Superior temporal gyrus (tissue), 1 donor: ENCODE measurements at regions not wholly inside any gene's neighbourhood (a gene's known extent, or its start where the extent isn't known, plus 50 kb on each side); places are given as distances from the start of the nearest gene placed in this dataset.
"Not testable (repeated sequence)": the region's sequence is repeated elsewhere in the genome, so short reads cannot be mapped to it uniquely, and the experiment has no call there.

Experiments used
- DNase-seq: peaks from one replicate; pipeline ENCODE4 v3.0.0-alpha.2; 2016; ENCODE audit errors: extremely low spot score

DNA sequence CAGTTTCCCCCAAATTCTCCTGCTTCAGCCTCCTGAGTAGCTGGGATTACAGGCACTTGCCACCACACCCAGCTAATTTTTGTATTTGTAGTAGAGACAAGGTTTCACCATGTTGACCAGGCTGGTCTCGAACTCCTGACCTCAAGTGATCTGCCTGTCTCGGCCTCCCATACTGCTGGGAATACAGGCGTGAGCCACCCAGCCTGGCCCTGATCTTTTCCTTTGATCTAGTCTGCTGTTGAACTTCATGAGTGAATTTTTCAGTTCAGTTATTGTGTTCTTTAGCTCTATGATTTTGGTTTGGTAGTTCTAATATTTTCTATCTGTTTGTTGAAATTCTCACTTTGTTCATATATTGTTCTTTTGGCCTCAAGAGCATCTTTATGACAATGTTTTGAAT is 83.4 kb upstream of the RAP2C start:
- DNase-seq = not testable (repeated sequence)

DNA sequence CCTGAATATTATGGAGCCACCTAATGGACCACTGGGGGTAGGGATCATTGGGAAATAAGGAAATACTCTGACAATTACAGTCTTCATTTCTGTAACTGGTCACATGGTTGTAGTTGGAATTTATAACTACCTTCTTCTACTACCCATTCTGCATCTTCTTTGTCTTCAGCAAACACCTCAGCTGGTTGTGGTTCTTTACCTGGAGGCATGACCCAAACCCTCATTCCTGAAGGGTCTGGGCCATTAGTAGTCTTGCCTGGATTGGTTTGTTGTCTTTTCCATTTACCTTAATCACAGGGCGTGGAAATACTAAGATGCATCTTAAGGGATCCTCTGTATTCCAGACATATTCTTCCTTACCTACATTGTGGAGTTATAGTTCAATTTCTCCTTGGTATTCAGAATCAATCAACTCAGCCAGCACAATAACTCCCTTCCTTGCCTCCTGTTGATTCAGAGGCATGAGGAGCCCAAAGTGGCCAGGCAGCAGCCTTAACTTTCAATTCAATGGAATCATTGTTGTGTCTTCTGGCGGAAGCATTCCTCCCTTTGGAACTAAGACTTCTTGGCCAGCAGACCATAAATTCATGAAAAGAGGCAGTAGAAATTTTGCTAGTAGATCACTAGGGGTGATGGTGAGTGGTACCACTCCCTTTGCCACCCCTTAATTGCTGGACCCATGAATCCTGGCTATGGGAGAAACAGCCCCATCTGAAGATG is 75.7 kb upstream of the RAP2C start:
- no peak for DNase-seq

DNA sequence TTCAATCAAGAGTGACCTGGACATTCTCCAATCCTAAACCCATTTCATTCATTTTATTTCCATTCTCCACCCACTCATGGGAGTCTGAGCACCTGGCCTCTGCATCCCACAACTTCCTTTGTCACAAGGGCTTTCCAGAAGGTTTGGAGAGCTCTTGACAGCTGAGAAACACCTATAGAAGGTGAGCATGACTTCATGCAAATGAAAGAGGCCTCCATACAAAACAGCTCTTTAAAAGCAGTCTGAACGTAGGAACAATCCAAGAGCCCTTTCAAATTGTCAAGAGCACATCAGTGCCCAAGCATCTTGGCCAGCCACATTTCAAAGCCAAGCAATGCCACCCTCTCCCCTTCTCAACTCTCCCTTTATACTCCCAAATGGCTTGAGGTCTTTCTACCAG is 74.9 kb upstream of the RAP2C start:
- DNase-seq = no peak

DNA sequence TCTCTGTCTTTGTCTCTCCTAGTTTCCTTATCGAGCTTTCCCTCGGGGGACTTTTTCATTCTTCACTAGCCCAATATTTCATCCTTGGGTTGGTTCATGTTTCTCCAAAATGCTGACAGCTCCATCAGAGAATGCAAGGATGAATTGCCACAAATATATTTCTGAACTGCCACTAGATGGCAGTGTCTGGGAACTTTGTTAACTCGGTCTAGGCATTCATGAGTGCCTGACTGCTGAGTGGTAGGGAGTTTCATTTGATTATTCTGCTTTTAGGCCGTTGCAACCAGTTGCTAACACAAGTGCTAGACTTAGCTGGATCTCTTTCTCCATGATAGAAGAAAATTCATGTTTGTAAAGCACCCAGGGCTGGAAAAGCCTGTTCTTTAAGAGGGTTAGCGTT is 73.5 kb upstream of the RAP2C start:
- peak; percentile 79 for DNase-seq

DNA sequence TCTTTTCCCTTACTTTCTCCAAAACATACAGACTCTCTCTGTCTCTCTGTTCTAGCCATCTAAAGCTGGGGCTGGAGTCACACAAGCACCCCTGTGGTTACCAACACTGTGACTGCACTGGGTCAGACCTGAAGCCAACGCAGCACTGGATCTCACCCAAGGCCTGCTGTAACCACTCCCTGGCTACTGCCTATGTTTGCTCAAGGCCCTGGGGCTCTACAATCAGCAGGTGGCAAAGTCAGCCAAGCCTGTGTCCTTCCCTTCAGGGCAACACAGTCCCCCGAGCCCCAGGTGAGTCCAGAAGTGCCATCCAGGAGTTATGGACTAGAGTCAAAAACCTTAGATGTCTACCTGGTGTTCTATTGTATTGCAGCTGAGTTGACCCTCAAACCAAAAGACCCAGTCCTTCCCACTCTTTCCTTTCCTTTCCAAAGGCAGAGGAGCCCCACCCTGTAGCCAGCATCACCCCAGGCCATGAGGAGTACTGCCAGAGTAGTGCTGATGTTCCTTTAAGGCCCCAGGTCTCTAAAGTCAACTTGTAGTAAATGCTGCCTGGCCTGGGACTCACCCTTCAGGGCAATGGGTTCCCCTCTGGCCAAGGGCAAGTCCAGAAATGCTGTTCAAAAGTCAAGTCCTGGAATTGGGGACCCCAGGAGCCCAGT is 58.8 kb upstream of the RAP2C start:
- DNase-seq = no peak

GRCh38 chrX:132272826-132273225 is 53.6 kb upstream of the RAP2C start:
- DNase-seq = no peak

DNA sequence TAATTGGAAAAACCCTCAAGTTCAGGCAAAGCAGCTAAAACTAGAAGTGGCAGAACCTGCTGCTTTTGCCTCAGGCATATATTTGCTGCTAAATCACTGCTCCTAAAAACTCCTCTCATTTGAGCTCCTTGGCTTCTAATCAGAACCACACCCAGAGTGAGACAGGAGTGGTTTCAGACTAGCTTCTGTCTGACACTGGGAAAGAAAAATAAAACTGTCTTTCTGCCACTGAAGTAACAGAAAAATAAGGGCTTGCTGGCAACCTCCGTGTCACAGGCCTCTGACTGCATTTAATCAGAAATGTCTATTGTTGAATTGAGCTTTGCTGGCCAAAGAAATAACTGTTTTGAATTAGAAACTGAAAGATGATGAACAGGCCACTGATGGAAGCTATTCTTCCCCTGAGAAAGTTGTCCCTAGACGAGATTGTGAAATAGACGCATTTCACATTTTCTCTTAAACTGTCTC is 52.1 kb upstream of the RAP2C start:
- DNase-seq = no peak

GRCh38 chrX:132270699-132271098 is 51.5 kb upstream of the RAP2C start:
- DNase-seq = no peak

GRCh38 chrX:132270021-132270420 is 50.8 kb upstream of the RAP2C start:
- DNase-seq = no peak
